ENCODE measurements at regions not wholly inside any gene's neighbourhood (a gene's known extent, or its start where the extent isn't known, plus 50 kb on each side); places are given as distances from the start of the nearest gene placed in this dataset.

GRCh38 chr4:34972189-34972588 lies 1272.1 kb downstream of the ARAP2 start:
- TF ChIP-seq CTCF (conservative IDR thresholded peaks at IDR 0.05 in 1 of 2, IDR thresholded peaks at IDR 0.05 in 1 of 2; ENCODE audit: low read depth in 1 of 2, low read length in 2 of 2) (no peak), EZH2 (IDR thresholded peaks at IDR 0.05; ENCODE audit: low read length, missing control alignments) (no peak)

Measured in fibroblast of lung (primary cell).